Heart left ventricle (tissue), 16 donors: ENCODE measurements at regions not wholly inside any gene's neighbourhood (a gene's known extent, or its start where the extent isn't known, plus 50 kb on each side); places are given as distances from the start of the nearest gene placed in this dataset.
A peak's percentile ranks its signal among the peaks of the same experiment; 100 is the strongest.

Experiments
- ATAC-seq, 4 donors: fragments of 200-7000 bp; cut with Tn5 transposase; one replicate each; pipeline ENCODE4 v1.9.1; 2020 to 2022; ENCODE audit warnings: moderate library complexity in 4 of 4, mild to moderate bottlenecking in 3 of 4, moderate number of reproducible peaks in 1 of 4
- DNase-seq, 5 donors: peaks; one replicate each; pipeline ENCODE4 v3.0.0-alpha.2; 2020
- H3K27ac ChIP-seq, 12 donors: fragments of 200-600 bp; sonication (generic) in 4 of 12; one replicate each; pipeline versions ENCODE4 v1.5.0 to v1.8.0; 2016 to 2022; ENCODE audit warnings: mild to moderate bottlenecking in 2 of 12
- H3K27me3 ChIP-seq, 9 donors: fragments of 200-600 bp; sonication (generic) in 2 of 9; one replicate each; pipeline versions ENCODE4 v1.5.1 to v1.8.0; 2016 to 2022; ENCODE audit warnings: mild to moderate bottlenecking in 3 of 9
- H3K36me3 ChIP-seq, 9 donors: fragments of 200-600 bp; sonication (generic) in 2 of 9; one replicate each; pipeline versions ENCODE4 v1.5.0 to v1.8.0; 2018 to 2022; ENCODE audit warnings: mild to moderate bottlenecking in 2 of 9
- H3K4me1 ChIP-seq, 12 donors: fragments of 200-600 bp; sonication (generic) in 4 of 12; one replicate each; pipeline versions ENCODE4 v1.5.0 to v1.8.0; 2016 to 2022; ENCODE audit warnings: mild to moderate bottlenecking in 3 of 12
- H3K4me3 ChIP-seq, 12 donors: fragments of 200-600 bp; sonication (generic) in 4 of 12; one replicate each; pipeline versions ENCODE4 v1.5.0 to v1.8.0; 2017 to 2022; ENCODE audit warnings: mild to moderate bottlenecking in 9 of 12, moderate library complexity in 4 of 12
- H3K9me3 ChIP-seq, 12 donors: fragments of 200-600 bp; sonication (generic) in 4 of 12; one replicate each; pipeline versions ENCODE4 v1.5.0 to v1.8.0; 2016 to 2022; ENCODE audit warnings: mild to moderate bottlenecking in 1 of 12
- POLR2A ChIP-seq, 2 donors: fragments of 450-650 bp; IDR thresholded peaks; one replicate each; pipeline ENCODE4 v1.6.1; 2017; ENCODE audit warnings: antibody characterized with exemption in 2 of 2, mild to moderate bottlenecking in 2 of 2, moderate library complexity in 2 of 2
- WGBS, 4 donors: extraction: QIAGEN DNeasy Blood & Tissue Kit in 2 of 4; methylation state at CpG; one replicate each; pipeline versions ENCODE4 v1.1.5 to v1.1.7; 2013 to 2018; 5-methylcytosine and 5-hydroxymethylcytosine counted together
- intact Hi-C, 10 donors: fragments of 100-400 bp; cut with DNase I; formaldehyde crosslinking; loops; one replicate each; pipeline versions ENCODE4 v1.11.1 to v1.14.2; 2022
- TF ChIP-seq, protein P1 (sequence below), 12 donors: fragments of 200-600 bp; sonication (generic) in 4 of 12; IDR thresholded peaks; one replicate each; pipeline versions ENCODE4 v1.5.0 to v1.8.0; 2018 to 2022; ENCODE audit warnings: antibody characterized with exemption in 12 of 12, mild to moderate bottlenecking in 5 of 12
- donor health status: ischemic (EF 13 %, LVEDD 7.1; RV severe dilation, severe dysfunction).
- donor health status: healthy with polysubstance abuse.
- donor health status: DM: no; HTN: yes; CAD: no.
- donor health status: DM: no; HTN: no; CAD: no.
- donor health status: ischemic (EF 25% LVEDD 6.9; RV normal size, moderate dysfunction).
- donor health status: ischemic (EF 25% LVEDD 5.7; RV mildly dilated, moderate dysfunction).
- donor health status: healthy.
- donor health status: DM: yes; HTN: yes; CAD: no.
- donor health status: ischemic (EF 35%, LVEDD 5.7; RV mildly dilated, moderate dysfunction).
- donor health status: nonischemic (EF 11% LVEDD 7.7; RV severe dilation, severe dysfunction).
- donor health status: DM: yes; HTN: yes; CAD: no.
- donor health status: PGD.
- donor health status: ischemic (EF 29% LVEDD 5.4; RV normal size, mild dysfunction).
- donor health status: nonischemic (EF 23%, LVEDD 6.1; RV moderate dilation, normal function).

DNA sequence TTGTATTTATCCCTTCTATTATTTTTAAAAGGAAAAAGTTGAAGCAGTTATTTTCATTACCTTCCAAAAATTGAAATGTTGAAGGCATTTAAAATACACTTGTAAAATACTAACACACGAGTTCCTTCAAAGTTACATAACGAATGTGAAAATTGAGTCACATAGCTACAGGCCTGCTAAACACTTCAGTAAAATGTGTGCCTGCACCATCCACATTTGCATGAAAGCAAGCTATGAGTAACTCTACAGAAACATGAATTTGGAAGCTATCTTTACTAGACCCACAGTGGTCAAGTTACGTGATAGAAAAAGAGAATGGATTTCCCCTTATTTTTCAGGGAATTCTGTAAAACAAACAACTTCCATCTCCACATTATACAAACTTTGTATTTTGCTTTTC, 1148.8 kb upstream of the PCDH7 start:
- no peak for DNase-seq
- no peak for ATAC-seq
- no peaks in the 10 kb centered on the region for H3K36me3 ChIP-seq
- H3K27ac ChIP-seq: no peak overlapping the region
- intact Hi-C loops: no loop called here
- H3K4me3 ChIP-seq: no peak overlapping the region
- H3K9me3 ChIP-seq: no peaks in the 10 kb centered on the region
- TF ChIP-seq POLR2A (IDR thresholded peaks at IDR 0.05): no peak
- TF ChIP-seq, protein P1, sequence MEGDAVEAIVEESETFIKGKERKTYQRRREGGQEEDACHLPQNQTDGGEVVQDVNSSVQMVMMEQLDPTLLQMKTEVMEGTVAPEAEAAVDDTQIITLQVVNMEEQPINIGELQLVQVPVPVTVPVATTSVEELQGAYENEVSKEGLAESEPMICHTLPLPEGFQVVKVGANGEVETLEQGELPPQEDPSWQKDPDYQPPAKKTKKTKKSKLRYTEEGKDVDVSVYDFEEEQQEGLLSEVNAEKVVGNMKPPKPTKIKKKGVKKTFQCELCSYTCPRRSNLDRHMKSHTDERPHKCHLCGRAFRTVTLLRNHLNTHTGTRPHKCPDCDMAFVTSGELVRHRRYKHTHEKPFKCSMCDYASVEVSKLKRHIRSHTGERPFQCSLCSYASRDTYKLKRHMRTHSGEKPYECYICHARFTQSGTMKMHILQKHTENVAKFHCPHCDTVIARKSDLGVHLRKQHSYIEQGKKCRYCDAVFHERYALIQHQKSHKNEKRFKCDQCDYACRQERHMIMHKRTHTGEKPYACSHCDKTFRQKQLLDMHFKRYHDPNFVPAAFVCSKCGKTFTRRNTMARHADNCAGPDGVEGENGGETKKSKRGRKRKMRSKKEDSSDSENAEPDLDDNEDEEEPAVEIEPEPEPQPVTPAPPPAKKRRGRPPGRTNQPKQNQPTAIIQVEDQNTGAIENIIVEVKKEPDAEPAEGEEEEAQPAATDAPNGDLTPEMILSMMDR (IDR thresholded peaks at IDR 0.05): no peak
- H3K27me3 ChIP-seq: no peaks in the 10 kb centered on the region
- 89 to 91% (median 90%) methylated on average over 3 of the region's 3 CpGs for WGBS, 4 donors
- H3K4me1 ChIP-seq: no peaks in the 10 kb centered on the region

DNA sequence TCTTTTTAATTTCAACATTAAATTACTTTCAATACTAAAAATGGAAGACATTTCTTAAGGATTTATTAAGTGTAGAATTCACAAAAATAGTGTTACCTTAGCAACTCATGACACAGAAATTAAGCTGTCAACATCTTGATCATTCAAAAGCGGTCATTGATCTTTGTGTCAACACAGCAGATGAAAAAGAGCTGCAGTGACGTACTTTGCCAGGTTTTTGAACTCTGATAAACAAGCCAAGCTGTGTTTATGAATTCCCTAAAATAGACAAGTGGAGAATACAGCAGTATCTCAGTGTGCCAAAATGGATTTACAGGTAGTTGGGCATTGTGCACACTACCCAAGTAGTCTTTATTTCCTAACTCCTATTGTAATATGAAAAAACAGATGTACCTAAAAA, 1141.8 kb upstream of the PCDH7 start:
- no peak for ATAC-seq
- intact Hi-C loops: no loop called here
- 58 to 71% (median 60%) methylated on average over 2 of the region's 2 CpGs for whole genome bisulfite sequencing, 4 donors

DNA sequence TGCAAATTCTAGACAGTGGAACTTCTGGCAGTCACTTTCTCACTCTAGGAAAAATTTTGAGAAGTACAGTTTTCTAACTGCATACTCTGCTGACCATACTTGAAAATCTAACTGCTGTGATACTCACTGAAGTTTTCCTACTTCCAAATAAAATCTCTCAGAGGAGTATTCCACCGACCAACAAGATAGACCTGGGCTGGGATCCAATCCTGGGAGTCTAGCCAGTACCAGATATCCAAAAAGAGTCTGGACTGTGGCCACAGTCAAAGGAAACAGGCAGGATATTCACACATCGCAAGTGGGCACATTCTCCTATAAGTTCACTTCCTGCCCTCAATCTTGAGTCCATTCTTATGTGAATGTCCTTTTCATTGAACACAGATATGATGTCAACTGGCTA, 1138.7 kb upstream of the PCDH7 start:
- peak in 3 of 5 donors; percentile 27 to 38 (median 34) for DNase-seq
- intact Hi-C loops: no loop called here
- H3K27me3 ChIP-seq: no peaks in the 10 kb centered on the region
- H3K4me3 ChIP-seq: no peak overlapping the region
- H3K27ac ChIP-seq: no peak overlapping the region
- WGBS, 4 donors: 2 to 14% (median 3%) methylated on average over 2 of the region's 2 CpGs
- no peaks in the 10 kb centered on the region for H3K36me3 ChIP-seq
- no peaks in the 10 kb centered on the region for H3K9me3 ChIP-seq
- peaks cover 0 to 8% (median 0%) of the 10 kb centered on the region in 12 donors for H3K4me1 ChIP-seq
- peak in 3 of 4 donors; percentile 76 to 85 (median 79) for ATAC-seq
- no peak for TF ChIP-seq POLR2A (IDR thresholded peaks at IDR 0.05)
- TF ChIP-seq, protein P1 (IDR thresholded peaks at IDR 0.05): no peak

More for the DNA sequence above, 1141.8 kb upstream of the PCDH7 start:
- H3K4me3 ChIP-seq: no peak overlapping the region
- H3K4me1 ChIP-seq: peaks cover 0 to 8% (median 0%) of the 10 kb centered on the region in 12 donors
- no peak overlapping the region for H3K27ac ChIP-seq
- no peak for TF ChIP-seq POLR2A (IDR thresholded peaks at IDR 0.05)
- TF ChIP-seq, protein P1 (IDR thresholded peaks at IDR 0.05): no peak
- H3K36me3 ChIP-seq: no peaks in the 10 kb centered on the region
- no peak for DNase-seq
- no peaks in the 10 kb centered on the region for H3K27me3 ChIP-seq
- no peaks in the 10 kb centered on the region for H3K9me3 ChIP-seq

DNA sequence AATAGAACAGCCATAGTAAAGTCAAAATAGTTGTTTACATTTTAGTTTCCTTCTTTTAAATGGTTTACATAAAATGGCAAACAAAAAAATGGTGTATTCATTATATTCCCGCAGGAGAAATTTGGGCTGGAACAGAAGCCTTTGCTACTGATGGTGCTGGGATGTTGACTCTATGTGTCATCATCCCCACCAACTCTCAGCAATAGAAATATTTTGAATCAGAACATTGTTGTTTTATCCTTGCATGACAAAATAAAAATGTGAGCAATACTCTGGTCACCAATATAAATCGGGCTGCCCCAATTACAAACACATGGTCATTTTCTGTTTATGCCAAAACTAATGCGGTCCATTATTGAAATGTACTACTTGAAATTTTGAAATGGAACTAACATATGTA, 1131.6 kb upstream of the PCDH7 start:
- Histone ChIP-seq H3K9me3 (peaks cover 0 to 7% (median 0%) of the 10 kb centered on the region in 12 donors), H3K4me1 (no peaks in the 10 kb centered on the region), H3K4me3 (no peak overlapping the region), H3K27me3 (no peaks in the 10 kb centered on the region), H3K27ac (no peak overlapping the region), H3K36me3 (no peaks in the 10 kb centered on the region)
- intact Hi-C loops: no loop called here
- TF ChIP-seq, protein P1 (IDR thresholded peaks at IDR 0.05): no peak
- no peak for TF ChIP-seq POLR2A (IDR thresholded peaks at IDR 0.05)
- DNase-seq (no peak), ATAC-seq (no peak)
- 53 to 65% (median 57%) methylated on average over 3 of the region's 3 CpGs for WGBS, 4 donors
